ENCODE measurements at regions not wholly inside any gene's neighbourhood (a gene's known extent, or its start where the extent isn't known, plus 50 kb on each side); places are given as distances from the start of the nearest gene placed in this dataset.

GRCh38 chr16:50857881-50858280, 116.0 kb downstream of the CYLD start:
- H3K27me3 ChIP-seq (ENCODE audit: control insufficient read depth, insufficient read depth, low read length), result no peaks in the 10 kb centered on the region
- H3K36me3 ChIP-seq (ENCODE audit: control insufficient read depth, insufficient read depth, low read length), result no peaks in the 10 kb centered on the region
- TF ChIP-seq CTCF (IDR thresholded peaks at IDR 0.05), result no peak
- H3K27ac Mint-ChIP-seq, result no peak overlapping the region
- ATAC-seq (no peak), DNase-seq (no peak)
- H3K36me3 Mint-ChIP-seq, result no peaks in the 10 kb centered on the region
- no peak overlapping the region for H3K27ac ChIP-seq (ENCODE audit: low read length)
- H3K4me3 Mint-ChIP-seq, result no peak overlapping the region
- intact Hi-C loops (cut with micrococcal nuclease), result no loop called here
- peaks cover 15 to 48% of the 10 kb centered on the region in 2 donors for H3K27me3 Mint-ChIP-seq (ENCODE audit: low read depth in 2 of 2)
- H3K4me1 ChIP-seq (ENCODE audit: control insufficient read depth, insufficient read depth, low read length), result no peaks in the 10 kb centered on the region
- H3K9me3 ChIP-seq (ENCODE audit: control insufficient read depth, insufficient read depth, low read length), result no peaks in the 10 kb centered on the region
- no peaks in the 10 kb centered on the region for H3K4me1 Mint-ChIP-seq
- no peak overlapping the region for H3K4me3 ChIP-seq (ENCODE audit: low read length)
- H3K9me3 Mint-ChIP-seq, result no peaks in the 10 kb centered on the region
- WGBS (ENCODE audit: insufficient coverage), result 90% methylated on average over 5 of the region's 5 CpGs

- peaks cover 11 to 47% of the 10 kb centered on the region in 2 donors for H3K27me3 Mint-ChIP-seq (ENCODE audit: low read depth in 2 of 2)
- intact Hi-C loops (cut with micrococcal nuclease), result no loop called here
- no peak for ATAC-seq
- H3K36me3 Mint-ChIP-seq, result no peaks in the 10 kb centered on the region
- H3K27ac Mint-ChIP-seq, result no peak overlapping the region
- no peak for DNase-seq
- Histone ChIP-seq H3K4me3 (ENCODE audit: low read length) (no peak overlapping the region), H3K27ac (ENCODE audit: low read length) (no peak overlapping the region), H3K36me3 (ENCODE audit: control insufficient read depth, insufficient read depth, low read length) (no peaks in the 10 kb centered on the region), H3K9me3 (ENCODE audit: control insufficient read depth, insufficient read depth, low read length) (no peaks in the 10 kb centered on the region), H3K27me3 (ENCODE audit: control insufficient read depth, insufficient read depth, low read length) (peaks cover 2% of the 10 kb centered on the region), H3K4me1 (ENCODE audit: control insufficient read depth, insufficient read depth, low read length) (no peaks in the 10 kb centered on the region)
- no peaks in the 10 kb centered on the region for H3K4me1 Mint-ChIP-seq
- TF ChIP-seq CTCF (IDR thresholded peaks at IDR 0.05), result no peak
- no peak overlapping the region for H3K4me3 Mint-ChIP-seq
- no peaks in the 10 kb centered on the region for H3K9me3 Mint-ChIP-seq
- WGBS (ENCODE audit: insufficient coverage), result 68% methylated on average over 2 of the region's 2 CpGs
These were observed 115.1 kb downstream of the CYLD start for GRCh38 chr16:50856991-50857390.

- H3K36me3 Mint-ChIP-seq, result no peaks in the 10 kb centered on the region
- peaks cover 14 to 45% of the 10 kb centered on the region in 2 donors for H3K27me3 Mint-ChIP-seq (ENCODE audit: low read depth in 2 of 2)
- no peaks in the 10 kb centered on the region for H3K9me3 Mint-ChIP-seq
- TF ChIP-seq CTCF (IDR thresholded peaks at IDR 0.05), result no peak
- 64% methylated on average over 1 of the region's 1 CpG for WGBS (ENCODE audit: insufficient coverage)
- intact Hi-C loops (cut with micrococcal nuclease), result no loop called here
- Histone ChIP-seq H3K4me1 (ENCODE audit: control insufficient read depth, insufficient read depth, low read length) (no peaks in the 10 kb centered on the region), H3K4me3 (ENCODE audit: low read length) (no peak overlapping the region), H3K27ac (ENCODE audit: low read length) (no peak overlapping the region), H3K36me3 (ENCODE audit: control insufficient read depth, insufficient read depth, low read length) (no peaks in the 10 kb centered on the region), H3K27me3 (ENCODE audit: control insufficient read depth, insufficient read depth, low read length) (peaks cover 2% of the 10 kb centered on the region), H3K9me3 (ENCODE audit: control insufficient read depth, insufficient read depth, low read length) (no peaks in the 10 kb centered on the region)
- DNase-seq (no peak), ATAC-seq (no peak)
- H3K4me1 Mint-ChIP-seq, result no peaks in the 10 kb centered on the region
- no peak overlapping the region for H3K27ac Mint-ChIP-seq
- H3K4me3 Mint-ChIP-seq, result no peak overlapping the region
These were observed 111.4 kb downstream of the CYLD start for GRCh38 chr16:50853329-50853728.
